Suprapubic skin (tissue), 4 donors: ENCODE measurements at regions not wholly inside any gene's neighbourhood (a gene's known extent, or its start where the extent isn't known, plus 50 kb on each side); places are given as distances from the start of the nearest gene placed in this dataset.

ENCODE experiments used
- EP300 ChIP-seq: sonication (generic); formaldehyde crosslinking; IDR thresholded peaks from one replicate; pipeline ENCODE4 v1.6.1; 2017; ENCODE audit warnings: antibody characterized with exemption
- POLR2A ChIP-seq, 2 donors: fragments of 450-650 bp; IDR thresholded peaks; one replicate each; pipeline ENCODE4 v1.6.1; 2017; ENCODE audit warnings: antibody characterized with exemption in 2 of 2, mild to moderate bottlenecking in 2 of 2, moderate library complexity in 2 of 2
- POLR2AphosphoS5 ChIP-seq, 3 donors: sonication (generic); formaldehyde crosslinking; IDR thresholded peaks; one replicate each; pipeline ENCODE4 v1.6.1; 2017; ENCODE audit warnings: antibody characterized with exemption in 3 of 3
- TF ChIP-seq, protein P1 (sequence below), 2 donors: fragments of 200-600 bp in 1 of 2; fragments of 450-650 bp in 1 of 2; sonication (generic) in 1 of 2; IDR thresholded peaks; one replicate each; pipeline ENCODE4 v1.5.1; 2016 to 2019; ENCODE audit warnings: antibody characterized with exemption in 2 of 2, mild to moderate bottlenecking in 1 of 2, moderate library complexity in 1 of 2

DNA sequence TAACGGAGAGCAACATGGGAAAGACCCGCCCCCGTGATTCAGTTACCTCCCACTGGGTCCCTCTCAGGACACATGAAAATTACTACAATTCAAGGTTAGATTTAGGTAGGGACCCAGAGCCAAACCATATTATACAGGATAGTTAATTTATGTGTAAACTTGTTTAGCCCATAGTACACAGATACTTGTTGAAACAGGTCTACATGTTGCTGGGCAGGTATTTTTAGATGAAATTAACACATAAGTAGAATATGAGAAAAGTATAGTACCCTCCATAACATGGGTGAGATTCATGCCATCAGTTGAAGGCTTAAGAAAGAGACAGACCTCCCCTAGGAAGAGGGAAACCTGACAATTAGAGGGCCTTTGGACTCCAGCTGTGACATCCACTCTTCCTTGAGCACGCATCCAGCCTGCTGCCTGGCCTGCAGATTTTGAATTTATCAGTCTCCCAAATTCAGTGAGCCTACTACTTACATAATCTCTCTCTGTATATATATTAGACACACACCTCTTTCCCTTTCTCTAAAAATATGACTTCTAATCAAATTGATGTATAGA, 463.5 kb upstream of the NETO1 start:
- TF ChIP-seq, protein P1, sequence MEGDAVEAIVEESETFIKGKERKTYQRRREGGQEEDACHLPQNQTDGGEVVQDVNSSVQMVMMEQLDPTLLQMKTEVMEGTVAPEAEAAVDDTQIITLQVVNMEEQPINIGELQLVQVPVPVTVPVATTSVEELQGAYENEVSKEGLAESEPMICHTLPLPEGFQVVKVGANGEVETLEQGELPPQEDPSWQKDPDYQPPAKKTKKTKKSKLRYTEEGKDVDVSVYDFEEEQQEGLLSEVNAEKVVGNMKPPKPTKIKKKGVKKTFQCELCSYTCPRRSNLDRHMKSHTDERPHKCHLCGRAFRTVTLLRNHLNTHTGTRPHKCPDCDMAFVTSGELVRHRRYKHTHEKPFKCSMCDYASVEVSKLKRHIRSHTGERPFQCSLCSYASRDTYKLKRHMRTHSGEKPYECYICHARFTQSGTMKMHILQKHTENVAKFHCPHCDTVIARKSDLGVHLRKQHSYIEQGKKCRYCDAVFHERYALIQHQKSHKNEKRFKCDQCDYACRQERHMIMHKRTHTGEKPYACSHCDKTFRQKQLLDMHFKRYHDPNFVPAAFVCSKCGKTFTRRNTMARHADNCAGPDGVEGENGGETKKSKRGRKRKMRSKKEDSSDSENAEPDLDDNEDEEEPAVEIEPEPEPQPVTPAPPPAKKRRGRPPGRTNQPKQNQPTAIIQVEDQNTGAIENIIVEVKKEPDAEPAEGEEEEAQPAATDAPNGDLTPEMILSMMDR (IDR thresholded peaks at IDR 0.05): no peak
- TF ChIP-seq POLR2A (IDR thresholded peaks at IDR 0.05) (no peak), POLR2AphosphoS5 (IDR thresholded peaks at IDR 0.05) (no peak), EP300 (no peak)
